Occipital lobe (tissue), 1 donor: ENCODE measurements at regions not wholly inside any gene's neighbourhood (a gene's known extent, or its start where the extent isn't known, plus 50 kb on each side); places are given as distances from the start of the nearest gene placed in this dataset.
"Not testable (repeated sequence)": the region's sequence is repeated elsewhere in the genome, so short reads cannot be mapped to it uniquely, and the experiment has no call there.

Experiments
- DNase-seq: peaks from one replicate; lab custom pipeline; 2025; lab: John Stamatoyannopoulos, UW

DNA sequence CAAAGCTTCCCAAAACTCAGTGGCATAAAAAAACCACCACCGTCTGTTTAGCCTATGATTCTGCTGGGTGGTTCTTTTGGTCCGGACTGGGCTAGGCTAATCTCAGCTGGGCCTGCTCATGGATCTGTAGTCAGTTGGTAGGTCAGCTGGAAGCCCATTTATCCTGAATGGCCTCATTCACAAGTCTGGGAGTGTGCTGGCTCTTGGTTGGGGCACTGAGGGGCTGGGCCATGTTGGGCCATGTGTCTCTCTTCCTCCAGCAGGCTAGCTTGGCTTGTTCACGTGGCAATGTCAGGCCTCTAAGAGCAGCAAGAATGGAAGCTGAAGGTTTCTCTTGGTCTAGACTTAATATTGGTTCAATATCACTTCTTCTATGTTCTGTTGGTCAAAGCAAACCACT is 95.7 kb upstream of the HS6ST1 start:
- no peak for DNase-seq

DNA sequence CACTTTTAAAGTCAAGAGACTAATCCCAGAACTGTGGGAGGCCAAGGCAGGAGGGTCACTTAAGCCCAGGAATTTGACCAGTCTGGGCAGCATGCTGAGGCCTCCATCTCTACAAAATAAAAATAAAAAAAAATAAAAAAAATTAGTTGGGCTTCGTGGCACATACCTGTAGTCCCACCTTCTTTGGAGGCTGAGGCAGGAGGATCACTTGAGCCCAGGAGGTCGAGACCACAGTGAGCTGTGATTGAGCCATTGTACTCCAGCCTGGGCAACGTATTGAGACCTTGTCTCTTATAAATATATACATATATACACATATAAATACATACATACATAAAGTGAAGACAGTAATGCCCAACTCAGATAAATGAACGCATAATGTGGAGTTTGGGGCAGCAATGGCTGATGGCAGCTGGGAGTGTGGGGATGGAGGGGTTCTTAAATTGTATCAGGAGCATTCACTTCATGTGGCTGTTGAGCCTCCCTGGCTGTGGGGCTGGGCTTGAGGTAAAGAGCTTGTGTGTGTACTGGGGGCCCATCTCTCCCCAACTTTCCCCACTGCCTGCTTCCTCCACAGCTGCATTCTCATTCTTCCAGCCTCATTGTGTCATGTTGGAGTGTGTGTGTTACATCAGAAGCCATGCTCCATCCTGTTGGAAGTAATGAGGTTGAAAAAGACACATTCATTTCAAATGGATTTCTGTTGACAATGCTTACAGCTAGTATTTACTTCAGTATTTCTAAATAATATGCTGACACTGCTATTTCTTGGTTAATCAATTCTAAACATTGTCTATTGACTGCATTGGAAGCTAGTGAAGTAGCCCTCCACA is 96.5 kb upstream of the HS6ST1 start:
- no peak for DNase-seq

DNA sequence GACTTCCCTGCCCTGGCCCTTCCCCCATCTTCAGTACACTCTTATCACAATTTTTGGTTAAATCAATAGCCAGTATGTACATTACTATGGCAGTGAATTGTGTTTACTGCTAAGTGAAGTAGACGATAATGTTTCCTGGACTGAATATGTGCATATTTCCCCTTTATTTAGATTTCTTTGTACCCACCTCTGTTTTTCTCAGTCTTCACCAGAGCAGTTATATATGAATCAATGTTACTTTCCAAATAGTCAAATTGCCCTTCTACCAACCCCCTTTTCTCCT is 97.1 kb upstream of the HS6ST1 start:
- no peak for DNase-seq

DNA sequence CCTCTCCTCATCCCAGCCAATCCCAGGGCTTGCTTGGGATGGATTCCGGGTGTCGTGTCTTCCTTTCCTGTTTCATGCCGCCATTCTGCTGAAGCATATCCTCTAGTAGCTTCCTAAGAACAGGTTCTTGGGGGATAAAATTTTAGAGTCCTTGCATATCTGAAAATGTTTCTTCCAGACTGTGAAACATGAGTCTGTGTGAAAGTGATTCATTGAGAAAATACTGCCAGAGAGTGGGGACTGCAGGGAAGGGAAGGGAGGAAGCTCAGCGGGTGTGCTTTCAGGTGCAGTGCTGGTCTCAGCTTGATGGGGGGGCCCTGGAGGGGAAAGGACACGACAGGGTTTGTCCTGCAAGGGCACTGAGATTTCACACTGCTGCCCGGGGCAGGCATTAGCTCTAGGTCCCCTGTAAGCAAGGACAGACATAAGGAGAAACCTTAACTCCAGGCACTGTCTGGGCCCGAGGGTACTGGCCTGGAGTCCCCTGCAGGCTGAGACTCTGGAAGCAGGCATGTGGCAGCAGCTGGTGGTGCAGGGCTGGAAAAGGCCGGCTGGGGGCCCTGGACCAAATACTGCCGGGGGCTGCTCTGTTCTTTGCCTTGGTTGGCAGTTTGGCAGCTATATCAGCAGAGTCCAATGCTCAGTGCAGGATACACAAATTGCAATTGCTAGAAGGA is 97.6 kb upstream of the HS6ST1 start:
- DNase-seq, result no peak

DNA sequence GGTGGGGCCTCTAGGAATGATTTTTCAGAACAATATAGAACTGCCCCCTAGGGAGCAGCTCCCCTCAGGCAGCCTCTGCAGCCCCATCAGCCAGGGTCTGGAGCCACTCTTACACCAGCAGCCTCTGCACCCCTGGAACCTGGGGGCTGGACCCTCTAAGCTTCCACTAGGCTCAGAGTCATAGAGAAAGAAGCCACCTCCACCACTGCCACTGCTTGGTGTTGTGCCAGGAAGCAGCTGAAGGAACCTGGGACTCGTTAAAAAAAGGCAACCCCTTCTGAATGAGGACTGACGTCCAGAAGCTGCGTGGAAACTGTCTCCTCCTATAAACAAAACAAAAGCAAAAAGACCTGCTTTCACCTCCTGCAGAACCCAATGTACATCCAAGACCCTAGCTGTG is 98.1 kb upstream of the HS6ST1 start:
- DNase-seq, result no peak

DNA sequence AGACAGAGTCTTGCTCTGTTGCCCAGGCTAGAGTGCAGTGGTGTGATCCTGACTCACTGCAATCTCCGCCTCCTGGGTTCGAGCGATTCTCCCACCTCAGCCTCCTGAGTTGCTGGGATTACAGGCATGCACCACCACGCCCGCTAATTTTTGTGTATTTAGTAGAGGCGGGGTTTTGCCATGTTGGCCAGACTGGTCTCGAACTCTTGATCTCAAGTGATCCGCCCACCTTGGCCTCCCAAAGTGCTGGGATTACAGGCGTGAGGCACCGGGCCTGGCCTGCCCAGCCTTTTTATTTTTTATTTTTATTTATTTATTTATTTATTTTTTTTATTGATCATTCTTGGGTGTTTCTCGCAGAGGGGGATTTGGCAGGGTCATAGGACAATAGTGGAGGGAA is 98.6 kb upstream of the HS6ST1 start:
- DNase-seq, result not testable (repeated sequence)

DNA sequence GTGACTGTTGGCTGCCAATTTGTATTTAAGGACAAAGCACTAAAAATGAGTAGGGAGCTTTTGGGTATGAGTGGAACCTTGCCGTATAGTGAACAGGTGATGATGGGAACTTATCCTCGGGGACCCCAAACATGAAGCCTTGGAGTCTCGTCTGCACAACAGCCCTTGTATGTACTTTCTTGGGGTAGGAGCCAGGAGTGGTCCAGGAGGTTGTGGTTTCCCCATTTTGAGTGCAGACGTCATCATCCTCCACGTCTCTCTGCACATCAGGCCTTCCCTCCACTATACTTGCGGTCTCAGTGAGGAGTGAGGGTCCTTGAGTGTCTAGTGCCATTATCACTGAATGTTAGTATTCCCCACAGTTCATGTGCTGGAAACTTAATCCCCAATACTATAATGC is 101.5 kb upstream of the HS6ST1 start:
- DNase-seq, result no peak

DNA sequence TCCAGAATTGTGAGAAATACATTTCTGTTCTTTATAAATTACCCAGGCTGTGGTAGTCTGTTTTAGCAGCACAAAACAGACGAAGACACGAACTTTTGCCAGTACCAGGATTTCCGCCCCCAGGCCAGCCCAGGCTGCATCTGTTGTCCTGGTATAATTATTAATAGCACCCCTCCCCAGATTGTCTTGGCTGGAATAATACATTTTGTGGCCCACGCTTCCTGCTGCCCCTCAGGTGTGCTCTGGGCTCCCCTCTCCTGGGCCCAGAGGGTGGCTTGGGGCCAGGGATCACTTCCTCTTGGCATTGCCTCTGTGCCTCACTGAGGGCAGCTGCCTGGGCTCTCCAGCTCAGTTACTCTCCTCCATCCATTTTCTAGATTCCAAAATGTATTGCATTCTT is 102.1 kb upstream of the HS6ST1 start:
- DNase-seq, result no peak

DNA sequence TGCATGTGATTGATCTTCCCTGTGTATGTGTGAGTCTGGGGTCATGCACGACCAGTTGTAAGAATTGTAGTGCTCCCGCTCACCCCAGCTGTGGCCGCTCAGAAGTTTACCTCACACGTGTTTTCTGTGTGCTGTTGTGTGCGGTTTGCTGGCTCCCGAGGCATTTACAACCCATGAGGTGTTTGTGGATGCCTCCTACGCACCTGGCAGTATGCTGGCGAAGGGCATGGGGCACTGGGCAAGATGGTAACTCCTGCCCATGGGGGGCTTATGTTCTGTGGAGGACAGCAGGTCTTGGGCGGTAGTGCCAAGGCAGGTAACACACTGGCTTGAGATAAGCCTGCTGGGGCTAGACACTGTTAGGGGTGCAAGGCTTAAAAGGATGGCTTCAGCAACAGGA is 102.6 kb upstream of the HS6ST1 start:
- no peak for DNase-seq

DNA sequence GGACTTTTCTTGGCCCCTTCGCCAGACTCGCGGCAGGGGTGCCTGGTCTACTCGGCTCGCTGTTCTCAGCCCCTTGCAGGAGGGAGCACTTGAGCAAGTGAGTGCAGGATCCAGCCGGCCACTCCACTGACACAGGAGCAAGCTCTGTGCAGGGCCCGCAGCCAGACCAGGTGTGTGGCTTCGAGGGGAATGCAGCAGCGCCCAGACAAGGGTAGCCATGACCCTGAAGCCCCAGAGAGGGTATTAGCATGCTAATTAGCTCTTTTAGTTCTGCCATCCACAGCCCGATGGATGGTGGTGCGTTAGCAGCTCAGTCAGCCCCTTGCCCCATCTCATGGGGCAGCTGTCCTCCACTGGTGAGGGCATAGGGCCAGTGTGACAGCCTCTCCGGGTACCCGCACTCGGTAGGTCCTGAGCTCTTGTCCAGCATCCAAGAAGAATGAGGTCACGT is 103.2 kb upstream of the HS6ST1 start:
- no peak for DNase-seq

DNA sequence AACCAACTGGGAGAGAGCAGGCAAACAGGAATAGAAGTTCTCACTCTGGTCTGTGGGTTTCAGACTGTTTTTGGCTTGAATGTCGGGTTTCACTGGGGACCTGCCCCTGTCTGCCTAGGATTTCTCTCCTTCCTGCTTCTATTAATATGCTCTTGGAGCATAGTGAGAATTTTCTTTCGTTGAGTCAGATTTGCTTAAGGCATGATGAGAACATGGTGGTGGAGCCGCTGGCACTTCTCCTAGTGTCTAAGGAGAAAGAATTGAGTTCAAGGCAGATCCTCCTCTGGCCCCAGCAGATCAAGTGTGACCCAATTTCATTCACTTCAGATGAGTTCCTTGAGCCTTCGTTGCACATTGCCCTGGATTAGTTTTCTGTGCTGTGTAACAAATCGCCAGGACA is 103.9 kb upstream of the HS6ST1 start:
- DNase-seq, result no peak

DNA sequence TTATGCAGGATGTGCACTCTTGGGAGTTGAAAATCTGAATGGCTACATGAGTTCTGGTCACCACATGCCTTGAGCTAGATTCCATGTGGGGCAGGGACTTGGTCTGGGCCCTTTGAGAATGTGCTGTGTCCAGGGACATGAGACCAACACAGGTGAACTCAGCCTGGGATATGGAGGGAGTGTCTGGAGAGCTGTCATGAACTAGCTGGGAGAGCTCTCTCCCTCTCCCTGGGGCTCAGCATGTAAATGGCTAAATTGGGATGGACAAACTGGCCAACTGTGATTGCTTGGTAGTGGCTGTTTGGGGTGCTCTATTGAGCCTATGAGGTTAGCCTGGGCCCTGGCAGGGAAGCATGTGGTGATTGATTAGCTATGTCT is 105.1 kb upstream of the HS6ST1 start:
- no peak for DNase-seq

DNA sequence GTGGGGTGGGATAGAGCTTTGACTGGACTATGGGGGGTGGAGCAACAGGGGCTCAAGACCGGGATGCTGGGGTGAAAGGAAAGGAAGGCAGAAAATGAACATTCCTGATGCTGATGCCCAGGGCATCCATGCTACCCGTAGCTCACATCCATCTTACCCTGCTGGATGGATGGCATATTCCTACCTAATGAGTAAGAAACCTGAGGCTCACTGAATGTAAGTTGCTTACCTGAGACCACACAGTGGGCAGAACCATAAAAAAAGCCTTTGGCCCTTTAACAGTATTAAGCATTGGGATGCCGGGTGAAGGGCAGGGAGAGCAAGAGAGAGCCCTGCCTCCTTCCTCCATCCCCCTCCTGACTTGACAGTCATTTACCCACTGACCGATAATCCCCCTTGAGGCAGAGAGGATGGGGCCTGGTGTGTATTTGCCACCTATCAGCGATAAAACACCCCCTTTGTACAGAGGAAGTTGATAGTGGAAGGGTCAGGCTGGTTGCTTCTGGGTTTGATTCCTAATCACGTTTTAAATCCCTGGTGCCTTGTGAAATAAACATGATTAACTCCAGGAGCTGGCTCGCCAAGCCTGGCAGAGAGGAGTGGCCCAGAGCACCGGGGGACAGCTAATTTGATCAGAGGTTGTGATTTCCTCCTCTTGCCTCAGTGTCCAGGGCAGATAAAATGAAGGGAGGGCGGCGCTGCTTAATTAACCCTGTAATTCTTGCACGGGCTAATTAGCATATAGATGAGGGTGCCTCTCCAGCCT is 105.9 kb upstream of the HS6ST1 start:
- no peak for DNase-seq

DNA sequence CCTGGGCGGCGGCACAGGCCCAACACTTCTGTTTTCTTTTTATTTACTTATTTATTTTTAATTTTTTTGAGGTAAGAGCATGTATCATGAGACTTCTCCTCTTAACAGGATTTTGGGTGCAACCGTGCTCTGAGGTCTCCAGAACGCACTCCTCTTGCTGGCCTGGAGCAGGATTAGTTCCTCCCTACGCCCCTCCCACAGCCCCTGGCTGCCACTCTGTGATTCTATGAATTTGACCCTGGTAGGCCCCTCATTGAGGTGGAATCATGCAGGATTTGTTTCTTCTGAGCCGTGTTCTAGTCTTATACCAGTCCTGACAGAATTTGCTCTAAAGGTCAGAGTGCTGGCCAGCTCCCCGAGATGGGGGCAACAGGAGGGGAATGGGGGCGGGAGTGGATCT is 106.5 kb upstream of the HS6ST1 start:
- DNase-seq, result no peak

DNA sequence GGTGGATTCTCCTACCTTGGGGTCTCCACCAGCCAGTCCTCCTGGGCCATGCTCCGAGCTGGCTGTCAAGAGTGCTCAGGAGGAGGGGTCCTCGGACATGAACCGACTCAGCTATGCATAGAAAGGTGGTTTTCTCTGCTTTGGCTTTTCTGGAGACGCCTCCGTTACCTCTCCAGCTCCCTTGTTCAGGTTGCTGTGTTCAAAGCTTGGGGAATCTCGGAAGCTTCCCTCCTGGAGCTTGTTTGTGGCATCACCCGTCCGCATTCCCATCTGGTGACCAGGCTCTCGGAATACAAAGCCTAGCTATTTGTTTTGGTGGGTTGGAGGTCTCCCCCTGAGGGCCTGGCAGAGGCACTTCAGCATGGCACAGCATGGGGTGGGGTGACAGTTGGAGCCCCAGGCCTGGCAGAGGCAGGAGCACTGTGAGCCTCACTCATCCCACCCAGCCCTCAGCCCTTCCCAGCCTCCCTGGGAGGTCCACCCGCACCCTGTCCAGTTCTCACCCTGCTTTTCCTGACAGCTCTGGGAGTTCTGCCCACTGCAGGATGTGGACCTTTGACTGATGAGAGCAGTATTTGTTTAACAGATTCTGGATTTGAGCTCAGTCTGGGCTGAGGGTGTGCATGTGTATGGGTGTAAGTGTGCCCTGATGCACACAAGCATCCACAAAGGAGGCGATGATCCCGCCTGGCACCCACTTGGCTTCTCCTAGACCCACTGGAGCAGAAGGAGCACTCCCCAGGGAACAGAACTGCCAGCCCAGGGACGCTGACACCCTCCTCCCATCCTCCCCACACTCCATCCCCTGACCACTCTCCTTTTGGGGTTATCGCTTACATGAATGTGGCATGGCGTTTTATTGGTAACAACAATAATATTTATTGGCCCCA is 107.3 kb upstream of the HS6ST1 start:
- no peak for DNase-seq

DNA sequence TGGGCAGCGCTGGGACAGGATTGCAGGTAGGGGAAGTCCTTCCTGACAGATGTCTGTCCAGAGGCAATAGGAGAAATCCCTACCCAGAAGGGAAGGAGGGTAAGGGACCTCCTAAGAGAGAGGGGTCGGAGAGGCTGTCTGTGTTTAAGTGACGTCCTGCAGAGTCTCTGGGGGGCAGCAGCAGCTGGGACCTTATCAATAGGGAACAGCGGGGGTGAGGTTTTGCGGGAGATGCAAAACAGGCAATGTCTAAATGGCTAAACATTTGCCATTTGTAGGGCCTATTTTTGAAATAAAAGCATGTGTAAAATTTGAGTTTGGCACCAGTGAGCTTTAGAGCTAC is 108.7 kb upstream of the HS6ST1 start:
- no peak for DNase-seq

DNA sequence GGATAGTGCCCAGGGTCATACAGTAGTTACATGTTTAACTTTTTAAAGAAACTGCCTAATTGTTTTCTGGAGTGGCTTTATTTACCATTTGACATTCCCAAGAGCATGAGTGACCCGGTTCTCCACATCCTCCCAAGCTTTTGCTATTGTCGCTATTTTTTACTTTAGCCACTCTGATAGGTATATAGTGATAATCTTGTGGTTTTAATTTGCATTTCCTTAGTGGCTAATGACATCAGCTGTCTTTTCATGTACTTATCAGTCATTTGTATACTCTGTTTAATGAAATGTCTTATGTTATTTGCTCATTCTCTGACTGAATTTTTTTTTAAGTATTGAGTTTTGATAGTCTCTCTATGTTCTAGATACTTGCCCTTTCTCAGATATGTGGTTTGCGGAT is 109.7 kb upstream of the HS6ST1 start:
- no peak for DNase-seq

DNA sequence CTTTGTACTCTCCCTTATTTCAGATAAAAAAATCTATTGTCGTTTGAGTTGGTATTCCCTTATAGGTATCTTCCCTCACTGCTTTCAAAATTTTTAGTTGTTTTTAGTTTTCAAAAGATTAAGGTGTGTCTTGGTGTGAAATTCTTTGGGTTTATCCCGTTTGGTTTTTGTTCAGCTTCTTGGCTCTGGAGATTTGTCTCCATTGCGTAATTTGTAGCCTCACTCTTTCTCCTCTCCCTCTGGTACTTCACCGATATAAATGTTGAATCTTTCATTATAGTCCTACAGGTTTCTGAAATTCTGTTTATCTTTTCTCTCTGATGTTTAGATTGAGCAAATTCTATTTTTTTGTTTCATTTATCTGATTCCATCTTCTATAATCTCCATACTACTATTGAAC is 113.8 kb upstream of the HS6ST1 start:
- DNase-seq, result no peak

DNA sequence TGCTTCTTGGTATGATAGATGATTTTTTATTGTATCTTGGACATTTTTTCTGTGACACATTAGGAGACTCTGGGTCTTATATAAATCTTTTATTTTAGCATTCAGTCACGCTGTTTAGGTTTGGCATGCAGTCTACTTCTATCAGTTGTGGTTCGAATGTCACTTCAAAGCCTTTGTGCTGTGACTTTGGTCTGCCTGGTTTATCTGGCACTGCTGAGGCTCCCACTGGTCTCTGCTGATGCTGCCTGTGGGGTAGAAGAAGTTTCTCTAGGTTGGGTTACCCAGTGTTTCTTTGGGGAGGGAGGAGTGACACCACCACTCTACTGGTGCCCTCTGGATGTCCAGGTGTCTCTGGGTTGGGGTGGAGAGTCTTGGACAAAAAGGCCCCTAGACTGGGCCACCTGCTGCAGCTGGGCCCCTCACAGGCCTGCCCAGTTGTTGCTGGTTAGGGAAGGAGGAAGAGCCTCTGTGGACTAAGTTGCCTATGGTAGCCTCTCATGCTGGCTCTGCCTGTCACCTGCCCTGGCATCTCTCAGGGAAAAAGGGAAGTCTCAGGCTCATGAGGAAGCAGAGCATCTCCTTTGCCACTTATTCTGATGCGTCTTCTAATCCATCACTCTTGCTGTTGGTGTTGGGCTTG is 115.4 kb upstream of the HS6ST1 start:
- no peak for DNase-seq

DNA sequence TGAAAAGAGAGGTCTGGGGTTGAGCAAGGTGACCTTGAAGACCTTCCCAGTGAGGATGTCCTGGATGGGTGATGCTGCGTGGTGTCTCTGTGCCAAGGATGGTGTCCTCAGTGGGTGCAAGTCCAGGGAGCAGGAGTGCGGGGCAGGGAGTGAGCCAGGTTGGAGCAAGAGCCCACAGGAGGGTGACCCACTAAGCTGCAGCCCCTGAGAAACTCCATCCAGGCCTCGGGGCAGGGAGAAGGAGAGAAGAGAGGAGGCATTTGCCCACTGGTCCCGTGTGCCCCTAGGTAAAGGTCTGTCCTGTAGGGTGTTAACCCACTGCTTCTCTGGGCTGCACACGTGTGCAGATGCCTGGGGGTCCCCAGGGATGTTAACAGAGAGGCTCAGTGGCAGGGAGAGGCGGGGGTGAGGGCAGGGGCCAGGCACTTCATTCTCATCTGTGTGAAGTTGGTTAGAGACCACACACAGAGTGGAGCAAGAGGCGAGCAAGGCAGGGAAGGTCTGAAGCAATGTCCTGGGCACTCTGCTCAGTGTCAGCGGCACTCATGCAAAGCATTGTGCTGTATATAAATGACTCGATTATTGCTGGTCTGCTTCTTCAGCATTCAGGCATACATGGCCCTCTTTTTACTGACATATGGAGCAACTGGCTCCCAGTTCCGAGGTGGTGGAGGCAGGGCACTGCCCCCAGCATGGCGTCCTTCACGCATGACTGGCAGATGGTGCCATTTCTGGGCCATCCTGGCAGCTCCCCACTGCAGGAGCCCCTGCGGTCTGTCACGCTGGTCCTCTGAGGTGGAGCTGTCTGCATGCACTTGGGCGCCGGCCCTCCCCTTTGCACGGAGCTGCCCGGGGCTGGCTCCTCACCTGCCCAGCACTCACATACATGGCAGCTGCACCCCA is 117.2 kb upstream of the HS6ST1 start:
- DNase-seq, result no peak
